GM12878 (cell line): ENCODE measurements at regions not wholly inside any gene's neighbourhood (a gene's known extent, or its start where the extent isn't known, plus 50 kb on each side); places are given as distances from the start of the nearest gene placed in this dataset.

Experiments
- ATAC-seq: fragments of 200-7000 bp; cut with Tn5 transposase; 3 replicates; pipeline ENCODE4 v1.9.1; 2020; ENCODE audit warnings: mild to moderate bottlenecking, moderate library complexity
- BruUV-seq: library from RNA; stranded (reverse); fragments of 400-500 nt; replicated peaks from 2 replicates; lab custom pipeline; 2021; lab: Mats Ljungman, UMichigan
- CTCF ChIA-PET: fragments of 300-600 bp; sonication (Branson Sonifier 250); formaldehyde crosslinking; extraction: SDS; loops from one replicate; lab custom pipeline; 2021; ENCODE audit warnings: inconsistent platforms; lab: Yijun Ruan, JAX
- POLR2A ChIA-PET: fragments of 350-600 bp; formaldehyde crosslinking; extraction: SDS; loops from one replicate; lab custom pipeline; 2021; ENCODE audit warnings: inconsistent platforms; lab: Charles Lee
- RAD21 ChIA-PET: fragments of 300-600 bp; sonication (Branson Sonifier 250); formaldehyde crosslinking; loops from one replicate; lab custom pipeline; 2023; ENCODE audit warnings: antibody characterized with exemption; ENCODE audit not compliant: unreplicated experiment; lab: Charles Lee
- SMC1A ChIA-PET: fragments of 300-600 bp; sonication (Branson Sonifier 250); formaldehyde crosslinking; loops from one replicate; lab custom pipeline; 2023; ENCODE audit not compliant: unreplicated experiment, uncharacterized antibody; lab: Charles Lee
- DNase-seq: peaks from one replicate; pipeline ENCODE4 v3.0.0-alpha.2; 2011; ENCODE audit warnings: low read depth, low spot score
- FAIRE-seq: peaks from 3 replicates; lab custom pipeline; 2011; peaks lifted over from hg19 to GRCh38; lab: Jason Lieb, UNC
- H2AFZ ChIP-seq: 2 replicates; pipeline ENCODE4 v1.6.0; 2011; ENCODE audit warnings: low read depth, low read length, control low read depth; ENCODE audit not compliant: control insufficient read depth
- H3K27ac ChIP-seq: 2 replicates; pipeline ENCODE4 v1.5.1; 2011; ENCODE audit warnings: control low read depth; ENCODE audit not compliant: control insufficient read depth, insufficient read depth
- H3K27me3 ChIP-seq, 2 experiments: replicated peaks in 1 of 2; 2 replicates each; pipeline versions ENCODE4 v1.6.0 to v1.6.1; 2011; ENCODE audit warnings: low read length in 1 of 2; ENCODE audit not compliant: control insufficient read depth in 2 of 2, insufficient read depth in 2 of 2
- H3K36me3 ChIP-seq, 2 experiments: 2 replicates each; pipeline ENCODE4 v1.5.1; 2011; ENCODE audit warnings: low read length in 1 of 2; ENCODE audit not compliant: control insufficient read depth in 2 of 2, insufficient read depth in 2 of 2
- H3K4me1 ChIP-seq: 2 replicates; pipeline ENCODE4 v1.6.1; 2011; ENCODE audit warnings: mild to moderate bottlenecking, low read length, moderate library complexity, mixed read lengths; ENCODE audit not compliant: control insufficient read depth, insufficient read depth
- H3K4me2 ChIP-seq: 2 replicates; pipeline ENCODE4 v1.6.0; 2011; ENCODE audit warnings: control low read depth; ENCODE audit not compliant: control insufficient read depth, insufficient read depth
- H3K4me3 ChIP-seq: fragments of 200-600 bp; sonication (generic); 2 replicates; pipeline ENCODE4 v1.5.1; 2016
- H3K79me2 ChIP-seq: 2 replicates; pipeline ENCODE4 v1.6.0; 2011; ENCODE audit warnings: low read length; ENCODE audit not compliant: control insufficient read depth, insufficient read depth
- H3K9ac ChIP-seq: 2 replicates; pipeline ENCODE4 v1.8.0; 2011; ENCODE audit warnings: low read length, control low read depth, mixed read lengths; ENCODE audit not compliant: control insufficient read depth, insufficient read depth
- H3K9me3 ChIP-seq: replicated peaks from 3 replicates; pipeline ENCODE4 v1.5.1; 2011; ENCODE audit warnings: mild to moderate bottlenecking, low read length; ENCODE audit not compliant: control insufficient read depth, insufficient read depth
- H4K20me1 ChIP-seq: 2 replicates; pipeline ENCODE4 v1.6.0; 2011; ENCODE audit not compliant: control insufficient read depth, insufficient read depth
- CHD1 ChIP-seq: IDR thresholded peaks from 2 replicates; pipeline ENCODE4 v1.6.1; 2012; ENCODE audit warnings: low read depth, low read length, improper control_type of control experiment
- HDAC6 ChIP-seq: fragments of 200-600 bp; sonication (generic); IDR thresholded peaks from one replicate; pipeline ENCODE4 v1.8.0; 2017; ENCODE audit warnings: antibody characterized with exemption; ENCODE audit not compliant: unreplicated experiment
- KDM1A ChIP-seq: fragments of 200-600 bp; sonication (generic); IDR thresholded peaks from 2 replicates; pipeline ENCODE4 v1.6.1; 2016; ENCODE audit warnings: borderline replicate concordance
- LARP7 ChIP-seq: fragments of 450-650 bp; IDR thresholded peaks from 2 replicates; pipeline ENCODE4 v1.6.1; 2017; ENCODE audit warnings: mild to moderate bottlenecking
- MEF2A ChIP-seq: IDR thresholded peaks from 2 replicates; pipeline ENCODE4 v1.6.1; 2011; ENCODE audit warnings: low read depth, mild to moderate bottlenecking, low read length, moderate library complexity; ENCODE audit not compliant: insufficient read depth
- MYB ChIP-seq: fragments of 150-350 bp; IDR thresholded peaks from 2 replicates; pipeline ENCODE4 v1.6.1; 2014; ENCODE audit warnings: mild to moderate bottlenecking, low read depth, low read length, borderline replicate concordance
- NFYB ChIP-seq: IDR thresholded peaks from 2 replicates; pipeline ENCODE4 v1.6.1; 2011; ENCODE audit warnings: low read depth, mild to moderate bottlenecking, low read length, improper control_type of control experiment, moderate library complexity; ENCODE audit not compliant: insufficient read depth
- NR2C2 ChIP-seq: IDR thresholded peaks from 2 replicates; pipeline ENCODE4 v1.6.1; 2011; ENCODE audit warnings: borderline replicate concordance, low read depth; ENCODE audit not compliant: control insufficient read depth, insufficient read length
- PAX5 ChIP-seq: IDR thresholded peaks from 2 replicates; pipeline ENCODE4 v1.6.1; 2011; ENCODE audit warnings: low read depth, low read length, borderline replicate concordance
- POLR2A ChIP-seq: IDR thresholded peaks from 2 replicates; pipeline ENCODE4 v1.6.1; 2011; ENCODE audit warnings: low read depth, mild to moderate bottlenecking, low read length
- SIN3A ChIP-seq: IDR thresholded peaks from 2 replicates; pipeline ENCODE4 v1.6.1; 2012; ENCODE audit warnings: low read depth, low read length, improper control_type of control experiment
- SMARCA5 ChIP-seq: fragments of 450-650 bp; IDR thresholded peaks from 2 replicates; pipeline ENCODE4 v1.6.1; 2017; ENCODE audit warnings: mild to moderate bottlenecking
- SREBF1 ChIP-seq: IDR thresholded peaks from 2 replicates; pipeline ENCODE4 v1.6.1; 2012; ENCODE audit warnings: mild to moderate bottlenecking, low read length
- TAF1 ChIP-seq: IDR thresholded peaks from 2 replicates; pipeline ENCODE4 v1.6.1; 2011; ENCODE audit warnings: mild to moderate bottlenecking, low read depth, low read length, borderline replicate concordance
- ZNF217 ChIP-seq: fragments of 450-650 bp; IDR thresholded peaks from 2 replicates; pipeline ENCODE4 v1.6.1; 2017; ENCODE audit warnings: antibody characterized with exemption, mild to moderate bottlenecking
- WGBS: methylation state at CpG from one replicate; pipeline ENCODE4 v1.1.6; 2016; ENCODE audit warnings: low lambda C conversion rate; ENCODE audit not compliant: insufficient replicate concordance, insufficient coverage; ENCODE audit errors: missing lambda C conversion rate; 5-methylcytosine and 5-hydroxymethylcytosine counted together
- in situ Hi-C: fragments of 300-500 bp; cut with MboI; formaldehyde crosslinking; loops from 9 replicates; pipeline ENCODE4 v1.14.3; 2018; ENCODE audit warnings: mixed read lengths
- intact Hi-C: fragments of 100-400 bp; cut with micrococcal nuclease; formaldehyde crosslinking; loops from one replicate; pipeline ENCODE4 v1.14.2; 2022; ENCODE audit not compliant: unreplicated experiment
- TF ChIP-seq, protein P1 (sequence below): fragments of 450-650 bp; formaldehyde crosslinking; IDR thresholded peaks from 2 replicates; pipeline ENCODE4 v1.4.0; 2022; ENCODE audit warnings: mild to moderate bottlenecking, moderate library complexity
- TF ChIP-seq, protein P2 (sequence below): IDR thresholded peaks from 2 replicates; pipeline ENCODE4 v1.6.1; 2011; ENCODE audit warnings: low read depth, low read length, improper control_type of control experiment, borderline replicate concordance

DNA sequence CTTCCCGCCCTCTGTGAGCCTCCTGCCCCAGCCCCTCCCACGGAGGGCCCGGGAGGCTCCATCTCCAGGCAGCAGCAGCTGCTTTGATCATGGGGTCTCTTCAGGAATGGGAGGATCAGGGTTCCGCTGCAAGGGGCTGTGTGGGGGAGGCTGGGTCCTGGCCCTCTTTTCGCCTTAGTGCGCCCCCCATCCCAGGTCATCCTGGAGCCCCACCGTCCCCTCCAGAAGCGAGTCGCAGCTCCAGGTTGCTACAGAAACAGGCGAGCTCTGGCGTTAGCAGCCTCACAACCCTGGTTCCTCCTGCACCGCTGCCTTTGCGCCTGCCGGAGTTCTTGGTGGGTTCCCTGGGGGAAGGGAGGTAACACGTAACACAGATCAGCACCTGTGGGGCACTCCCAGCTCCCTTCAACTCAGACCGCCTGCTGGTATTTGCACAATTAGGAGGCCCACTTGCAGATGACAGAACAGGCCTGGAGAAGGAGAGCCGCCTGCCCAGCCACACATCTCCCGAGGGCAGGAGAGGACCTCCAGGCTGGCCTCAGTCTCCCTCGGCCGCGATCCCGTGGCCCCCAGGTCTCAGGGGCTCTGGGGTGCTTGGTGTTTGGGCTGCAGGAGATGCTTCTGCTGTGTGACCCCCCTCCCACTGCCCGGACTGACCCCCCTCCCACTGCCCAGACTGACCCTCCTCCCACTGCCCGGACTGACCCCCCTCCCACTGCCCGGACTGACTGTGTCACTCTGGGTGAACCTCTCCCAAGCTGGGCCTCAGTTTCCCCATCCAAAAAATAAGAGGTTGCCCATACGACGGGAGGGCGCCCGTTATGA lies 64.2 kb upstream of the ADRA2C start:
- no peak overlapping the region for H3K9ac ChIP-seq
- ChIA-PET CTCF (no interaction called here), RAD21 (no interaction called here), POLR2A (no interaction called here), SMC1A (no interaction called here)
- intact Hi-C loops (no loop called here), in situ Hi-C loops (no loop called here)
- BruUV-seq: no TSS peak
- no peak overlapping the region for H3K27ac ChIP-seq
- H3K4me2 ChIP-seq: no peak overlapping the region
- H3K9me3 ChIP-seq: no peaks in the 10 kb centered on the region; the same call in 2 of the 3 replicates
- TF ChIP-seq NFYB (no peak), POLR2A (no peak), SREBF1 (no peak), NR2C2 (no peak), MEF2A (no peak), MYB (no peak), SIN3A (no peak), CHD1 (no peak), KDM1A (no peak), SMARCA5 (no peak), HDAC6 (no peak), LARP7 (no peak), TAF1 (no peak), PAX5 (no peak), ZNF217 (no peak)
- TF ChIP-seq, protein P1, sequence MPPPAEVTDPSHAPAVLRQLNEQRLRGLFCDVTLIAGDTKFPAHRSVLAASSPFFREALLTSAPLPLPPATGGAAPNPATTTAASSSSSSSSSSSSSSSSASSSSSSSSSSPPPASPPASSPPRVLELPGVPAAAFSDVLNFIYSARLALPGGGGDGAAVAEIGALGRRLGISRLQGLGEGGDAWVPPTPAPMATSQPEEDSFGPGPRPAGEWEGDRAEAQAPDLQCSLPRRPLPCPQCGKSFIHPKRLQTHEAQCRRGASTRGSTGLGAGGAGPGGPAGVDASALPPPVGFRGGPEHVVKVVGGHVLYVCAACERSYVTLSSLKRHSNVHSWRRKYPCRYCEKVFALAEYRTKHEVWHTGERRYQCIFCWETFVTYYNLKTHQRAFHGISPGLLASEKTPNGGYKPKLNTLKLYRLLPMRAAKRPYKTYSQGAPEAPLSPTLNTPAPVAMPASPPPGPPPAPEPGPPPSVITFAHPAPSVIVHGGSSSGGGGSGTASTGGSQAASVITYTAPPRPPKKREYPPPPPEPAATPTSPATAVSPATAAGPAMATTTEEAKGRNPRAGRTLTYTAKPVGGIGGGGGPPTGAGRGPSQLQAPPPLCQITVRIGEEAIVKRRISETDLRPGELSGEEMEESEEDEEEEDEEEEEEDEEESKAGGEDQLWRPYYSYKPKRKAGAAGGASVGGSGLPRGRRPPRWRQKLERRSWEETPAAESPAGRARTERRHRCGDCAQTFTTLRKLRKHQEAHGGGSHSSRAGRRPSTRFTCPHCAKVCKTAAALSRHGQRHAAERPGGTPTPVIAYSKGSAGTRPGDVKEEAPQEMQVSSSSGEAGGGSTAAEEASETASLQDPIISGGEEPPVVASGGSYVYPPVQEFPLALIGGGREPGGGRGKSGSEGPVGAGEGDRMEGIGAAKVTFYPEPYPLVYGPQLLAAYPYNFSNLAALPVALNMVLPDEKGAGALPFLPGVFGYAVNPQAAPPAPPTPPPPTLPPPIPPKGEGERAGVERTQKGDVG (CRISPR knock-in tag): no peak
- TF ChIP-seq, protein P2, sequence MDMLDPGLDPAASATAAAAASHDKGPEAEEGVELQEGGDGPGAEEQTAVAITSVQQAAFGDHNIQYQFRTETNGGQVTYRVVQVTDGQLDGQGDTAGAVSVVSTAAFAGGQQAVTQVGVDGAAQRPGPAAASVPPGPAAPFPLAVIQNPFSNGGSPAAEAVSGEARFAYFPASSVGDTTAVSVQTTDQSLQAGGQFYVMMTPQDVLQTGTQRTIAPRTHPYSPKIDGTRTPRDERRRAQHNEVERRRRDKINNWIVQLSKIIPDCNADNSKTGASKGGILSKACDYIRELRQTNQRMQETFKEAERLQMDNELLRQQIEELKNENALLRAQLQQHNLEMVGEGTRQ: no peak
- WGBS: 43% methylated on average over 26 of the region's 29 CpGs
- DNase-seq (no peak), FAIRE-seq (no peak), ATAC-seq (no peak)
- no peaks in the 10 kb centered on the region; a peak in 1 of 4 replicates for H3K27me3 ChIP-seq
- H3K79me2 ChIP-seq: no peaks in the 10 kb centered on the region
- H3K4me3 ChIP-seq: no peak overlapping the region
- H2AFZ ChIP-seq: no peak overlapping the region
- no peaks in the 10 kb centered on the region for H4K20me1 ChIP-seq
- no peaks in the 10 kb centered on the region for H3K4me1 ChIP-seq
- no peaks in the 10 kb centered on the region for H3K36me3 ChIP-seq
